AG10803 (cell line): ENCODE measurements at regions not wholly inside any gene's neighbourhood (a gene's known extent, or its start where the extent isn't known, plus 50 kb on each side); places are given as distances from the start of the nearest gene placed in this dataset.

ENCODE experiments used
- DNase-seq: peaks from one replicate; pipeline ENCODE4 v3.0.0; 2010; ENCODE audit warnings: low read depth
- H3K4me3 ChIP-seq: 2 replicates; pipeline ENCODE4 v1.5.1; 2011; ENCODE audit warnings: mild to moderate bottlenecking, low read length, control low read depth
- TF ChIP-seq, protein P1 (sequence below): conservative IDR thresholded peaks from 2 replicates; pipeline ENCODE4 v1.5.1; 2011; ENCODE audit warnings: mild to moderate bottlenecking, low read length, control low read depth, inconsistent platforms

DNA sequence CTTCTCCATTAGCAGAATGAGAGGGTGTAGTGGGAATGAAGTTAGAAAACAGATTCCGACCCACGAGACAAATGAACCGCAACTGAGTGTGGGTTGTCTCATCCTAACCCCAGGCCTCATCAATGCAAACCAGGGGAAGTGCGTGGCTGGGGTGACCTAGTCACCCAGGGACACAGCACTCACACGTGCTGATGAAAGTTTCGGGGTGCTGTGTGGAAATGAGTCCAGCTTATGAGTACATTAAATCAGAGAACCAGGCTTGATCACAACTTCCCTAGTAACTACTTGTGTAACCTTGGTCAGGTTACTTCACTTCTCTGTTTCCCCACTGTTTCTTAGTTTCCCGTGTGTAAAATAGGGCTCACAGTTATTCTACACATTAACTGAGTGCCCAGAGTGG is 95.4 kb upstream of the CDKN3 start:
- DNase-seq = no peak
- no peak overlapping the region for H3K4me3 ChIP-seq
- TF ChIP-seq, protein P1, sequence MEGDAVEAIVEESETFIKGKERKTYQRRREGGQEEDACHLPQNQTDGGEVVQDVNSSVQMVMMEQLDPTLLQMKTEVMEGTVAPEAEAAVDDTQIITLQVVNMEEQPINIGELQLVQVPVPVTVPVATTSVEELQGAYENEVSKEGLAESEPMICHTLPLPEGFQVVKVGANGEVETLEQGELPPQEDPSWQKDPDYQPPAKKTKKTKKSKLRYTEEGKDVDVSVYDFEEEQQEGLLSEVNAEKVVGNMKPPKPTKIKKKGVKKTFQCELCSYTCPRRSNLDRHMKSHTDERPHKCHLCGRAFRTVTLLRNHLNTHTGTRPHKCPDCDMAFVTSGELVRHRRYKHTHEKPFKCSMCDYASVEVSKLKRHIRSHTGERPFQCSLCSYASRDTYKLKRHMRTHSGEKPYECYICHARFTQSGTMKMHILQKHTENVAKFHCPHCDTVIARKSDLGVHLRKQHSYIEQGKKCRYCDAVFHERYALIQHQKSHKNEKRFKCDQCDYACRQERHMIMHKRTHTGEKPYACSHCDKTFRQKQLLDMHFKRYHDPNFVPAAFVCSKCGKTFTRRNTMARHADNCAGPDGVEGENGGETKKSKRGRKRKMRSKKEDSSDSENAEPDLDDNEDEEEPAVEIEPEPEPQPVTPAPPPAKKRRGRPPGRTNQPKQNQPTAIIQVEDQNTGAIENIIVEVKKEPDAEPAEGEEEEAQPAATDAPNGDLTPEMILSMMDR = no peak

- H3K4me3 ChIP-seq = no peak overlapping the region
- no peak for DNase-seq
- TF ChIP-seq, protein P1 = no peak
Measured at GRCh38 chr14:54306806-54307205, 90.0 kb upstream of the CDKN3 start.

DNA sequence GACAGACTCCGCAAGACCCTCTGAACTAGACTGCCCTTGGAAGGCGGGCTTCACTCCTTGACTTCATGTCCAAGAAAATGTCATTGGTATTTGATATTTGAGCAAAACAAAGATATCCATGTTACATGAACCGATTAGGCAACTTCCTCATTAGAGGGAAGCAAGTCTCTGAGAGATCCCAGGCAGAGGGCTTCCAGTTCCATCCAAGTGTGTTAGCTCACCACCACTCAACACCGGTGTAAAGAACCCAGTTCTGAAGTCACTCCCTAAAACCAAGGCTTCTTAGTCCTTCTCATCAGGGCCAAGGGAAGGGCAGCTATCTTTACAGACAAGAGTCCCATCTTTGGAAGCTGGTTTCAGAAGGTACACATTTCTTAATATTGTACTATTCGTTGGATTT is 87.2 kb upstream of the CDKN3 start:
- DNase-seq = no peak
- H3K4me3 ChIP-seq = no peak overlapping the region
- TF ChIP-seq, protein P1 = no peak

DNA sequence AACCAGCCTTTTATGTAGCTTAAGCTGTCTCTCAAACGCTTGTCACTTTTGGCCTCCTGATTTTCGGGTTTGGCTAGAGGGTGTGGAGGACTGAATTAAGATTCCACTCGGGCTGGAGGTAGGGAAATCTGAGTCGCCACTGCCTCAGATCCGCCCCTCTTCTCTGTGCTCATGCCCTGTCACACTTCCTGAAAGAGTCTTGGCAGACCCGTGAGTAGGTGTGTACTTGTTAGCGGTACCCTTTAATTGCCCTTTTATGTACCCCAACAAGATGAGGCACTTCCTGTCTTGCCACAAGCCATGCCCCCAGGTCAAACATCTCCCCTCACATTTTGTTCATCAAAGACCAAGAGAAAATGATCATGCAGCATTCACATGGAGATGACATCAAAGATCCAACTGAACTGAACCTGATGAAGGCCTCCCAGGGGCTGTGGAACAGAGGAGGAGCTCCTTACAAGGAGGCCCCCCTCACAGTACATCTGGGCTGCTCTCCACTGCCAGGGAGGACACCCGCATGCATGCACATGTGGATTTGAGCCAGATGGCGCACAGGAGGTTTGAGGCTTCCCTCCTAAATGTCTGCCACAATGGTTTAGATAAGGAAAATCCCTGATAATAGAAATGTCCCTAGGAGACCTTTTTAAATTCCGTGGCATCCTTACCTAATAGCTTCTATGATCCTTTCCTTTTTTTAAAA is 86.5 kb upstream of the CDKN3 start:
- H3K4me3 ChIP-seq = no peak overlapping the region
- TF ChIP-seq, protein P1 = no peak
- no peak for DNase-seq

DNA sequence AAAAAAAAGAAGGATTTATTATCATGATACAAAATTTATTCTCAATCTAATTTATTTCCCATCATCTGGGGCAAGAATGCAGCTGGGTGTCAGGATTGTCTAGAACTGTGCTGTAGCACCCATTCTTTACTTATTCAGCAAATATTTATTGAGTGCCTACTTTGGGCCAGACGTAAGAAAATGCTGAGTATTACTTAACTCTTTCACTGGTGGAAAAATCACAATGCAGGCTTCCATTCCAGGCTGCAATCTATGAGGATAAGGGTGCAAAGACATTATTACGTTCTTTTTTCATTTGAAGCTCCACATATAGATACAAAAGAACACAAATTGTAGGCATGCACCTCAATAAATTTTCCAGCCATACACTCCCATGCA is 86.0 kb upstream of the CDKN3 start:
- H3K4me3 ChIP-seq = no peak overlapping the region
- TF ChIP-seq, protein P1 = no peak
- DNase-seq = no peak

DNA sequence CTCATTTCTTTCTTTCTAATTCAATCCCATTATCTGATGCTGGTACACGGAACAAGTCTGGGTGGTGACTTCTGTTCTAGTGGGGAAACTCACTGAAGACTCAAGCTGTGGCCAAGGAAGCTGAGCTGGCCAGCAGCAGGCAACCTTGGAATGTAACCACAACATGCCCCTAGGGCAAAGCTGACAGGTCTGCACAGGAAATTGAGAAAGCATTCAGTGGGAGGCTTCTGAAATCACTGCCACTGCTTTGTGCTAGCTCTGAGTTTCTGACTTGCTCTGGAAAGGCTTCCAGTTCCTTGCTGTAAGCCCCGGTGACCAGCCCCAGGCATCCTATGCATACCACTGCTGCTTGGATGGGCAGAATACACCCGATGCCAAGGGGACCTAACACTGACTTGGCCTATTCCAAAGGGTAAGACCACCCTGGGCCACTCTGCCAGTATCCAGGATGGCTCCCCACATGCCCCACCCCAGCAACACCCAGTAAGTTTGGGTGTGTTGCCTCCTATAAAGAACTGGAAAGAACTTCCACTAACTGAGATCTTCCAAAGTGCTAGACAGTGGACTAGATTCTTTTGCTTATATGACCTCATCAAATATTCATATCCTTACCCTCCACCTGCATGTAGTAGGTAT is 84.5 kb upstream of the CDKN3 start:
- peak; percentile 92 for DNase-seq
- no peak overlapping the region for H3K4me3 ChIP-seq
- TF ChIP-seq, protein P1 = no peak
